KBM-7 (cell line): ENCODE measurements at regions not wholly inside any gene's neighbourhood (a gene's known extent, or its start where the extent isn't known, plus 50 kb on each side); places are given as distances from the start of the nearest gene placed in this dataset.
"Not testable (repeated sequence)": the region's sequence is repeated elsewhere in the genome, so short reads cannot be mapped to it uniquely, and the experiment has no call there.

Experiments used
- DNase-seq: peaks from one replicate; pipeline ENCODE4 v3.0.0-alpha.2; 2015
- in situ Hi-C: fragments of 300-500 bp; cut with MboI; formaldehyde crosslinking; loops from 2 replicates; pipeline ENCODE4 v1.14.3; 2020; ENCODE audit warnings: low sequenced_read_pairs, low pct_unique_long_range_greater_than_20kb, mixed read lengths

GRCh38 chr2:67600222-67600871 is 203.2 kb downstream of the ETAA1 start:
- DNase-seq = no peak
- in situ Hi-C loops = no loop called here

- in situ Hi-C loops = no loop called here
- no peak for DNase-seq
Measured at GRCh38 chr2:67600946-67601345, 203.8 kb downstream of the ETAA1 start.

GRCh38 chr2:67604360-67604759 is 207.2 kb downstream of the ETAA1 start:
- in situ Hi-C loops = no loop called here
- no peak for DNase-seq

- in situ Hi-C loops = no loop called here
- no peak for DNase-seq
Measured at GRCh38 chr2:67612576-67613042, 215.5 kb downstream of the ETAA1 start.

- in situ Hi-C loops = no loop called here
- DNase-seq = no peak
Measured at GRCh38 chr2:67613227-67613626, 216.1 kb downstream of the ETAA1 start.

- in situ Hi-C loops = no loop called here
- DNase-seq = no peak
Measured at GRCh38 chr2:67614454-67614853, 217.3 kb downstream of the ETAA1 start.

GRCh38 chr2:67616749-67617148 is 219.6 kb downstream of the ETAA1 start:
- no peak for DNase-seq
- in situ Hi-C loops = no loop called here

GRCh38 chr2:67619204-67619603 is 222.1 kb downstream of the ETAA1 start:
- in situ Hi-C loops = no loop called here
- DNase-seq = no peak

GRCh38 chr2:67623741-67624140 is 226.6 kb downstream of the ETAA1 start:
- in situ Hi-C loops = not testable (repeated sequence)

GRCh38 chr2:67625178-67625577 is 228.0 kb downstream of the ETAA1 start:
- in situ Hi-C loops = no loop called here
- no peak for DNase-seq

More at GRCh38 chr2:67623741-67624140, 226.6 kb downstream of the ETAA1 start:
- not testable (repeated sequence) for DNase-seq

- no peak for DNase-seq
- in situ Hi-C loops = no loop called here
Measured at GRCh38 chr2:67625690-67626475, 228.8 kb downstream of the ETAA1 start.

GRCh38 chr2:67626656-67627055 is 229.5 kb downstream of the ETAA1 start:
- in situ Hi-C loops = no loop called here

GRCh38 chr2:67627456-67628207 is 230.5 kb downstream of the ETAA1 start:
- no peak for DNase-seq
- in situ Hi-C loops = no loop called here

More at GRCh38 chr2:67626656-67627055, 229.5 kb downstream of the ETAA1 start:
- no peak for DNase-seq

- in situ Hi-C loops = no loop called here
- no peak for DNase-seq
Measured at GRCh38 chr2:67628892-67629291, 231.8 kb downstream of the ETAA1 start.

- in situ Hi-C loops = no loop called here
- no peak for DNase-seq
Measured at GRCh38 chr2:67631483-67631882, 234.3 kb downstream of the ETAA1 start.

- no peak for DNase-seq
- in situ Hi-C loops = no loop called here
Measured at GRCh38 chr2:67633212-67633856, 236.2 kb downstream of the ETAA1 start.

GRCh38 chr2:67638146-67638545 is 241.0 kb downstream of the ETAA1 start:
- no peak for DNase-seq
- in situ Hi-C loops = no loop called here

- DNase-seq = no peak
- in situ Hi-C loops = no loop called here
Measured at GRCh38 chr2:67641312-67642045, 244.3 kb downstream of the ETAA1 start.

- in situ Hi-C loops = no loop called here
- no peak for DNase-seq
Measured at GRCh38 chr2:67642046-67642382, 244.9 kb downstream of the ETAA1 start.
